NCI-H128 (cell line): ENCODE measurements at regions not wholly inside any gene's neighbourhood (a gene's known extent, or its start where the extent isn't known, plus 50 kb on each side); places are given as distances from the start of the nearest gene placed in this dataset.

Experiments used
- DNase-seq: peaks from one replicate; lab custom pipeline; 2025; ENCODE audit not compliant: unreplicated experiment; lab: John Stamatoyannopoulos, UW

DNA sequence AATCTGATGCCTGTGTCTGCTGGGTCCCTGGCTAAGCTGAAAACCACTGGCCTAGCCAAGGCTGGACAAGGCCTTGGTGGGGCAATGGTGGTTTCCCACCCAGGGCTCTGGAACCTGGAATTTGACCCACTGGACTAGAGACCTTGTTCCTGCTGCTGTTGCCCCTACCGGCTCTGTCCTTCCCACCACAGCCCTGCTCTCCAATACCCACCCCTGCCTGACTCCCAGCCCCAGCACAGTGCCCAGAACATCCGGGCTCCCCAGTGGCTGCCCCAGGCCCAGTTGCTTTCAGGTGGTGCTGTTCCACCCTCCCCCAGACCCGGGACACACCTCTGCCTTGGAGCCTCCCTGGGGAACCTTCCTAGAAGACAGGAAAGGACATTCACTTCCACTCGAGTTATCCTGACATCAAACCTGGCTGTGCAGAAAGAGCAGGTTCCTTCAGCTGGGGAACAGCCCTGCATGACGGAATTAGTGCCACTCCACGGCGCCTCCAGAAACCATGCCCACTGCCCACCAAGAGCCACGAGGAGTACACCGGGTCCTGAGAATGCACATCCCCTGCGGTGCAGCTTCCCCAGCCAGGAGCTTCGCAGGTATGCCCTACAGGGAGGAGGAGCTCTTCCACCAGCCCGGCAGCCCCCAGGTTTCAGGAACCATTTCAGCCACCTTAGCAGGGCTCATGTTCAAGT is 152.8 kb downstream of the OAT start:
- DNase-seq: no peak

DNA sequence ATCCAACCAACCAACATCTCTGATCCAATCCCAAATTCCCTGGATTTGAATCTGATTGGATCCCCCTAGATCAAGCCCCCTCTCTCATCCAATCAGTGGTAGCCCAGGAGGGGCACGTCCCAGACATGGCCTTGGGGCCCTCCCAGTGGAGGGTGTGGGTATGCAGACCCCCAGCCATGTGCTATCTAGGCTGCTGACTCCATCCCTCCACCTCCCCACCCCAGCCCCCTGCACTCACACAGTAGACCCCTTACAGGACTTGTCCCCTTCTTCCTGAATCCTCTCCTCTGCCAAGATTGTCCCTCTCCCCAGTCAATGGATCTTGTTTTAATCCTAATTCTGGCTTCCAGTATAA is 153.4 kb downstream of the OAT start:
- no peak for DNase-seq

DNA sequence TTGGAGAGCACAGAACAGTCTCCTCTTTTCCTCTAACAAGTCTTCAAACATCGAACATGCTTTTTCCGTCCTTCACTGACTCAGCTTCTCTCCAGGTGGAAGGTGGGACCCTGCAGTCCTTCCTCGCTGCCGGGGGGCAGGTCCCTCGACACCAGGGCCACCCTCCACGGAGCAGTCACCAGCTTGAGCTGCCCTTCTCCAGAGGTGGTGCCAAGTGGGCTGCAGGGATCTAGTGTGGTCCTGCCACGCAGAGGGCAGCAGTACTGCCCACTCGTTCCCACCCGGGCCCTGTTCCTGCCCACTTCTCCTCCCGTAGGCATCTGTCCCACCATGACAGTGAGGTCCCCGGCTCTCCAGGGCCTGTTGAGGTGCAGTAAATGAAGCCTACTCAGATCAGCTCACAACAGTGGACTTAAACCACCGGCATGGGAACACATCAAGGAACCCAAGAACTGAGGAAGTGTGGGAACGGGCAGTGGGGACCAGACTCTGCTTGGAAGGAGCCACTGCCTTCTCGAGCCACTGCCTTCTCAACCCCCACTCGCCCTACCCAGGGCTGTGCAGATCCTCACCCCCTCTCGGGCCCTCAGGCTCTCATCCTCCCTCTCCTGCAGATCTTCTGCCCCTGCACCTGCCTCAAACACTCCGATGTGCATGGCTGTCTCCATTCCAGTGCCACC is 153.9 kb downstream of the OAT start:
- no peak for DNase-seq

DNA sequence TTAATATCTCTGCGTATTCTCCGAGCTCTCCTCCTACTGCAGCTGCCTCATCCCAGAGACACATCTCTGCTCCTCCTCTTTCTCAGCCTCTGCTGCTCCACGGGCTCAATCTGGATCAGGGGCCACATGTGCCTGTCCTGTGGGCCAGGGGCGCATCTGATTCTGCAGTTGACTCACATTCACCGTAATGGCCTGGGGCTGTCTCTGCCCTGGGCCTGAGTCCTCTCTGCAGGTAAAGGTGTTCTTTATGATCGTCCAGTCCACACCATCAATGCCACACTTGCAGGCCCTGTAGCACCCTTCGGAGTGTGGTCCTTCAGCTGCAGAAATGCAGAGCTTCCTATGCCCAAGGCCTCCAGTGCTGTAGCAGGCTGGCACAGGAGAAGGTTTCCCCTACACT is 154.5 kb downstream of the OAT start:
- DNase-seq: no peak

DNA sequence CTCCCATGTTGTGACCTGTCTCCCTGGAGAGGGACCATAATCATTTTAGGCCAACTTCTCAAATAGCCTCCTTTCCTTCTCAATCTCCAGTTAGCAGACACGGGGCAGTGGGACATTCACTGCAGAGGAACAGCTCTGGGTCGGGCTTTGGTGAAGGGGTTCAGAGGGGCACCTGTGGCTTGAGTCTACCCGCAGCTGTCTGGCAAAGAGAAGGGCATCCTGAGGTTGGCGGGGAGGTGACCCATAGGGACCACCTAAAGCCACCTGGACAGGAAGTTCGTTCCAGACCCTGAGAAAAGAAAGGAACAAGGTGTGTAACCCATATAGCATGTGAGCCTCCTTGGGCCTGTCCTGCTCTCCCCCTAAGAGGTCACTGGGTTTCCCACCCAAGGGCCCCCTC is 155.0 kb downstream of the OAT start:
- no peak for DNase-seq

DNA sequence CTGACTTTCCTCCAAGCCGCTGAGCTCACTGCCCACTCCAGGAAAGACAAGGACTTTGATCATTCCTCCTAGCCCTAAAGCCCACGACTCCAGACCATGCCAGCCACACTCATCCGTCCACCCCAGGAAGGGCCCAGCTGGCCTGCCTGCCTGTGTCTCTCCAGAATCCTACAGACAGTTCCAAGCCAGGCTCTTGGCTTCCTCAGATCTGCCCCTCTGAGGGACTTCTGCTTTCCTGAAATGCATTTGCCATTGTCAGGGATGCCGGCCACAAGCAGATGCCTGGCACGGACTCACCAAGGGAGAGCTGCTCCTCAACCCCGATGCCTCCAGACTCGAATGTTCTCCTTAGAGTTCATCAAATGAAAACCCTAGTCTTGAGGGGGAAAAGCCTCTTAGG is 155.8 kb downstream of the OAT start:
- DNase-seq: no peak

DNA sequence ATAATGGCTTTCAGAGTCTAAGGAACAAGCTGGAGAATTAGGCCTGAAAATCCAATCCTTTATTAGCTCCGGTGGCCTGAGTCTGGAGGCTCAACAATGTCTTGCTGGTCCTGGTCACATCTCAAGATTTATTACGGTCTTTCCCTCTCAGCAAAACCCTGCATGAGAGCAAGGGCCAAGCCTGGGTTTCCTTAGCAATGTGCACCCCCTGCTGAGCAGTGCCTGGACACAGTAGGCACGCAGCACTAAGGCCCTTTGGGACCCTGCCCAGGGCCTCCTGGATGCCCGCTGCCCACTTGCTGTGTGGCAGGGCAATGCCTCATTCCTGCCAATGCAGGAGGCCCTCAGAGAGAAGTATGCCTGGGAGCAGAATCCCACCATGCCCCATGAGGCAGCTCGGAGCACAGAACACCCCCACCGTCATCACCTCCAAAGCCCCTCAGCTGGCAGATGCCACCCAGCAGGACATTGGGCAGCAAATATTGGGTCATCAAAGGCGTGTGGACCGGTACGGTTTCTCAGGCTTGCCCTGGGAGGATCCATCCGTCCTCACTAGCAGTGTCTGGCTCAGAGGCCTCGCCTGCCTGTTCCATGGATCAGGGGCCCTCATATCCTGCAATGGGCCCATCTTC is 156.4 kb downstream of the OAT start:
- DNase-seq: no peak

DNA sequence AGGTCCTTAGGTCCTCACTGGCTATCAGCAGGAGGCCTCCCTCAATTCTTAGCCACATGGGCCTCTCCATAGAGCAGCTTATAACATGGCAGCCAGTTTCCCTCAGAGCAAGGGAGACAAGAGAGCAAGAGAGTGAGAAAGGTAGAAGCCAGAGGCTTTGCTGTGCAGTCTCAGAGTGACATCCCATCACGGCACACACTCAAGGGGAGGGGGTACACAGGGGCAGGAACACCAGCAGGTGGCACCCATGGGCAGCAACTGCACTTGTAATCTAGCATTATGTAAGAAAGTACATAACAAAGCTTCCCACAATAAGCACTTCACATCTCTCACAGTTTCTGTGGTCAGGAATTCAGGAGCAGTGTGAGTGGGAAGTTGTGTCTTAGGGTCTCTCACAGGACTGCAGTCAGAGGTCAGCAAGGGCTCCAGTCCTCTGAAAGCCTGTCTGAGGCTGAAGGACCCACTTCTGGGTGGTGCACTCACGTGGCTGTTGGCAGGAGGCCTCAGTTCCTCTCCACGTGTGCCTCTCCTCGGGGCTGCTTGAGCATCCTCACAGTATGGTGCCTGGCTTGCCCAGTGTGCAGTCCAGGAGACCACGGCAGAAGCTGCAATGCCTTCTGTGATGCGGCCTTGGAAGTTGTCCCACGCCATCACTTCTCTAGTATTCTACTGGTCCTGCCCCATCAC is 159.4 kb downstream of the OAT start:
- DNase-seq: no peak

DNA sequence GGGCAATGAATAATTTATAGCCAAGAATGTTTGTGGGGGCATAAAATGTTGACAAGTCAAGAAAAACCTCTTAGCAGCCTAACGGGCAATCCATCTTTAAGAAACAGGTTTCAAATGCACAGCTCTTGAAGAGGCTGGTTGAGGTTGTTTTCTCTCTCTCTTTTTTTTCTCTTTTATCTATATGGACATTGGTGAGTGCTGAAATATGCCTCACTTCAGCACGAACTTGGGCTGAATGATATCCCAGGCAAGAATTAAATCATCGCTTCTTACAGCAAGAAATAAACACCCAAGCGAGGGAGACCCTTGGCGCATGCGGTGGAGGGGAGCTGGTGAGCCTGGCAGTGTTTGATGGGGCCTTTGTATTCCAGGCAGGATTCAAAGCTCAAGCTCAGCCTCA is 160.9 kb downstream of the OAT start:
- DNase-seq: no peak

DNA sequence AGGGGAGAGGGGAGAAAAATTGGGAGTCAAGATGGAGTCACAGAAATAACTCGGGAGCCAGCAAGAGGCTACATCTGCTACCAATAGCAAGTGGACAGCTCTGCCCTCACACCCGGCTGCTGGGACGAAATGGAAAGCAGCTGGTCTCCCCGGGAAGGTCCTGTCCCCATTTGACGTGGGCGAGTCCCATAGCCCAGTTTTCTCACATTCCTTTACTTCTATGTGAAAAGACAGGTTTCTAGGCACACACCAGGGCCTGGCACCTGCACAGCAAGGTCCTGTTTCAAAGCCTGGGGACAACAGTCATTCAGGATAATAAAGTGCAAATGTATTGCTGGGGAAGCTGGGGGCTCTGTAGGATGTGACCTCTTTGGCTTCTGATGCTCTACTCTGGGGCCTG is 162.6 kb downstream of the OAT start:
- no peak for DNase-seq

DNA sequence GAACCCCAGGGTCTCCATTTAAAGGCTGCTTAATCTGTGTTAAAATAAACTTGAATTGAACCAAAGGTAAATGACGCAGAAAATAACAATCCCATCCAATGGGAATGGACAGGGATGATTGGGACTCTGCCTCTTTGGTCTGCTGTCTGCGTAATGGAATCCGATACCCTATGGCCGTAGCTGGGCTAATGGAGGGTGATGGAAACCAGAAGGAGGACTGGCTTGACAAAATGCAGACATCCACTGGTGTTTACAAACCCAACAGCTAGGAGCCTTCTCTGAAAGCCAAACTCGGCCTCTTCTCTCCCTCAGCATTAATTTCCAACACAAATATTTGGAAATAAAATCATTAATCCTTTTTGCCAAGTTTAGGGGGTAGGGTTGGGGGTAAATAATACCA is 162.2 kb upstream of the CHST15 start:
- no peak for DNase-seq

DNA sequence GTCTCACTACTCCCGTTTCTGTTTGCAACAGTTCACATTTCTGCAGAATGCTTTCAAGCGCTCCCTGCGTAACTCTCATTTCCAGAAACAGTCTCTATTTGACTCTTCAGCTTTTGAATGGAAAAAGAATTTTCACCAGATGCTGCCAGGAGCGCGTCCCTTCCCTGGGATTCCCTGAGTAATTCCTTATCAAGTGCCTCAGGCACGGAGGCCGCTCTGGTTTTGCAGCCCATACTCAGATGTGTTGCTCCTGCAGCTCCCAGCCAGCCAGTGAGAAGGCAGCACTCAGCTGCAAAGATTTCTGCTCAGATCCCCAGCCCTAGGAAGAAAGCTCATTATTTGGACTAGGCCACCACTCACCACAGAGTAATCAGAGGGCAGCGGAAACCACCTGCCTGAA is 161.1 kb upstream of the CHST15 start:
- no peak for DNase-seq

DNA sequence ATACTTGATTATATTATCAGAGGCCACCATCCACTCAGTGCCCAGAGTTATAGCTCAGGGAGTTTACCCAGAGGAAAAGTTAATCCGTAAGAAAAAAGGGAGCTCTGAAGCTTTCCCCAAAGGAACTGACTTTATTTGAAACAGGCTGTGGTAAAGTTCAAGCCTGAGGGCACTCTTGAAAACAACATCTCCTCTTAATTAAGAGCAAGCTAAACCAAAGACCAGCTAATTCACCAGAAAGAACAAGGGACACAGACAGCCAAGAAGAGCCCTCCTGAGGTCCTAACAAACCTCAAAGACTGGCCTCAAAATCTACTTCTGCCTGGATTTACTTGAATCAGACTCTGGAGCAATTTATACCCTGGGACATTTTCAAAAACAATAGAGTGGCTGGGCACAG is 159.6 kb upstream of the CHST15 start:
- no peak for DNase-seq

DNA sequence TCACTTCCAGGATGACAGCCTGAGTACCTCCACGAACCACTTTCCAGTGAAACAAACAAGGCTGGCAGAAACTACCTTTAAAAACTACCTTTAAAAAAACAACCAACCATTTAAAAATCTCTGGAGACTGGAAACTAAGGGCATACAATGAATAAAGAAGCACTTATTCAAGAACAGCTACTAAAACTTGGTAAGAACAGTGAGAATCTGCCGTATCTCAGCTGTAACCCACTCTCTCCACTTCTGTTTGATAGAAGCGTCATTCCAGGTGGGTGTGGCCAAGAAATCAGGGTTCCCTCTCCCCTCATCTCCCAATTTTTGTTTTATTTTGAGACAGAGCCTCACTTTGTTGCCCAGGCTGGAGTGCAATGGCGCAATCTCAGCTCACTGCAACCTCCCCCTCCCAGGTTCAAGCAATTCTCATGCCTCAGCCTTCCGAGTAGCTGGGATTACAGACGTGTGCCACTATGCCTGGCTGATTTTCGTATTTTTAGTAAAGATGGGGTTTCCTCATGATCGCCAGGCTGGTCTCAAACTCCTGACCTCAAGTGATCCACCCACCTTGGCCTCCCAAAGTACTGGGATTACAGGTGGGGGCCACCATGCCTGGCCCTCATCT is 158.8 kb upstream of the CHST15 start:
- DNase-seq: no peak

DNA sequence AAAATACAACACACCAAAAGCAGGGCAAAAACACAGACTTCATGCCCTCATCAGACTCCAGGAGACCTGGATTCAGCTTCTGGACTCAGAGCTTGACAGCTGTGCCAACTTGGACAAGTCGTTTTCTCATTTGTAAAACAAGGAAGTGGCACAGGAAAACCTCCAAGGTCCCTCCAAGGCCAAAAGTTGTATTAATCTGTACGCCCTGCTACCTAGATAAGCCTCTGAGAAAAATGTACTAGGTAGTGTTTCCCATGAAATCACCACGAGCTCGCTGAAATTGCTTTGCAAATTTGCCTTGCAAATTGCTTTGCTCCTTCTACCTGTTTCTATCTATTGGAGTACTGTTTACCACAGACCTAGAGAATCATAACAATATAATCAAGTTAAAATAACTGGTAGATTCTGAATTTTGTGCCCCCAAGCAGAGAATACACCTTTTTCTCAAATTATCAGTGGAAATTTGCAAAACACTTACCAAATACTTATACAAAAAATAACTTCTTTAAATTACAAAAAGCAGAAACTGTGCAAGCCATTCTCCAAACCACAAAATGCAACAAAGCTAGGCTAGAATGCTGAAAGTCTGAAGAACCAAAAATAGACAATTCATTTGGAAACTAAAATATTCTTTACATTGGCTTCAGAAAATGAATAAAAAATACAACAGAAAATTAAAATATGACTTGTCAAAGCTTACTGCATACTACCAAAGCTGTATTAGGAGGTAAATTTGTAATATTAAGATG is 158.1 kb upstream of the CHST15 start:
- no peak for DNase-seq

DNA sequence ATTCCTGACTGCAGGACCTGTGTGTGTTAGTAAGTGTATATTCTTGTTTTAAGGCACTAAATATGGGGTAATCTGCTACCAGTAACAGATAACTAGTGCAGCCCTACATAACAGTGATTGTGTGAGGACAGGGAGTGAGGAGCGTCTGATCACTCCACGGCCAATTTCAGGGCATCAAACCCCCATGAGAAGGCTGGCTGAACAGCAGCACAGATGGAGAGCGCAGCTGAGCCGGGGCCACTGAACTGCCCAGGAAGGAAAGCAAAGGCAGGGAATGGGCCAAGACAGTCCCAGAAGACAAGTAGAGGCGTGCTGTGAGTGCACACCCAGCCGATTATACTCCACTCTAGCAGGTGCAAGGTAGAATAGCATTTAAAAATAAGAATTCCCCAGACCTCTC is 157.1 kb upstream of the CHST15 start:
- DNase-seq: no peak

DNA sequence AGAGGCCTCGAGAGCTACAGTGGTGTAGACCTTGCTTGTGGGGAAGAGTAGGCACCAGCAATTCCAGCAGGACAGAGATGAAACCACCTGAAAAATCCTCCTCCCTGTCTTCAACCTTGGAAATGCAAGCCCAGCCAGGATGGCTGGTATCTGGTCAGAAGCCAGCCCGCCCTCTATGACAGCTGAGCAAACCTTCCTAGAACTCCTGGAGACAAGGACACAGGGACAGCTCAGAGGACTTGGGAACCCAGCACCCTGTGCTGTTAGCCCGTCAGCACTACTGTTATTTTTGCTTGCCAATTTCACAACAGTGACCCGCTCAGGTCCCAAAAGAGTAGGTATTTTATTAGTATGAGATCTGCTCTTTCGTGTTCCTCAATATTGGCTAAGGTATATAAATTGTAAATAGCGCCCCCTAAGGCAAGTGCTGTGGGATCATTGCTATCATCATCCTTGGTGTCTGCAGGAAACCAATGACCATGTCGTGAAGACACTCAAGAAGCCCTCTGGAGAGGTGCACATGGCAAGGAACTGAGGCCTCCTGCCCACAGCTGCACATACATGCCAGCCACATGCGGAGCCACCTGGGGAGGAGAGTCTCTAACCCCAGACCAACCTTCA is 156.5 kb upstream of the CHST15 start:
- DNase-seq: no peak

DNA sequence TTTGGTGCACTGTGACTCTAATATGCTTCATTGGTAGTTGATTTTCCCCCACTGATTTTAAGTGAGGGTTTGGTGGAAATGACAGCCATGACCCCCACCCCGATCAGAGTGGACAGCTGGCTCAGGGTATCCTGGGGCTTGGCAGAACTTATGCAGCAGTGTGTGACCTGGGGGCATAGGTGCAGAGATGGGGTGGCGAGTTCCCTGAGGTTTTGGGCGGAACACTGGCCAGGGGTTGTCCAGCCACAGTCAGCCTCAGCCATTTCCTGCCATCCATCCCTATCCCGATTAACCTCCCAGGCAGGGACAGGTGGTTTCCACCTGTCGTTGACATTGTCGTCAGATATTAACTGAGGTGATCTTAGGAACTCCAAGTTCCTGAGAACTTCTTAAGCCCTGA is 155.8 kb upstream of the CHST15 start:
- DNase-seq: no peak

DNA sequence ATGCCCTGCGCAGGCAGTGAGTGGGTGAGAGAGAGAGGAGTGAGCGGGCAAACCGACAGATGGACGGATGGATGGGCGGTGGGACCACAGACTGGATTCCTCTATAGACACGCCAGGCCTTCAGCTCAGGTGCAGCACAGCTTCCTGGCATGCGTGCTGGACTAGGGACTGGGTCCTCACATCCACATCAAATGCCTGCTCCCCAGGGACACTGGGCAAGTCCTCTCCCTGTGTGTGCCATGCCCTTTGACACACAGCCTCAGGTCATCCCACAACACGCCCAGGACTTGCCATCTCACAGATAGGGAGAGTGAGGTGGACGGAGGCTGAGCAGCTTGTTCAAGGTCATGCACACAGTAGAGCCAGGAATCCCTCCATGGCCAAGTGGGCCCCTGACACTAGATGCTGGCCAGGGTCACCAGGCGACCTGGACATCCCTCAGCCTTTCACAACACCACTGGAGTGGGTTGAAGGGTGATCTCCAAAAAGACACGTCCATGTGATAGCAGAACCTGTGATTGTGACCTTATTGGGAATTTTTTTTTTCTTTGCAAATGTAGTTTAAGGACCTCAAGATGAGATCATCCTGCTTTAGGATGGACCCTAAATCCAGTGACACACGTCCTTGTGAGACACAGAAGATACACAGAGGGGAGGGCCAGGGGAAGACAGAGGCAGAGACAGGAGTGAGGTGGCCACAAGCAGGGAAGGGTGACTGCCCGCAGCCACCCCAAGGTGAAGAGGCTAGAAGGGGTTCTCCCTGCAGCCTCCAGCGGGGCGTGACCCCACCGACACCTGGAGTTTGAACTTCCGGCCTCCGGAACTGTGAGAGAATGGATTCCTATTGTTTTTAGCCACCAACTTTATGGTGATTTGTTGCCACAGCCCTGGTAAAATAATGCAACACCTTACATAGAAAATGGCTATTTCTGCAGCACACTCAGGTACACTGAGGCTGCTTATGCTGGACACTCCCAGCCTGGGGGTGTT is 155.0 kb upstream of the CHST15 start:
- DNase-seq: no peak
